ENCODE measurements at regions not wholly inside any gene's neighbourhood (a gene's known extent, or its start where the extent isn't known, plus 50 kb on each side); places are given as distances from the start of the nearest gene placed in this dataset.

DNA sequence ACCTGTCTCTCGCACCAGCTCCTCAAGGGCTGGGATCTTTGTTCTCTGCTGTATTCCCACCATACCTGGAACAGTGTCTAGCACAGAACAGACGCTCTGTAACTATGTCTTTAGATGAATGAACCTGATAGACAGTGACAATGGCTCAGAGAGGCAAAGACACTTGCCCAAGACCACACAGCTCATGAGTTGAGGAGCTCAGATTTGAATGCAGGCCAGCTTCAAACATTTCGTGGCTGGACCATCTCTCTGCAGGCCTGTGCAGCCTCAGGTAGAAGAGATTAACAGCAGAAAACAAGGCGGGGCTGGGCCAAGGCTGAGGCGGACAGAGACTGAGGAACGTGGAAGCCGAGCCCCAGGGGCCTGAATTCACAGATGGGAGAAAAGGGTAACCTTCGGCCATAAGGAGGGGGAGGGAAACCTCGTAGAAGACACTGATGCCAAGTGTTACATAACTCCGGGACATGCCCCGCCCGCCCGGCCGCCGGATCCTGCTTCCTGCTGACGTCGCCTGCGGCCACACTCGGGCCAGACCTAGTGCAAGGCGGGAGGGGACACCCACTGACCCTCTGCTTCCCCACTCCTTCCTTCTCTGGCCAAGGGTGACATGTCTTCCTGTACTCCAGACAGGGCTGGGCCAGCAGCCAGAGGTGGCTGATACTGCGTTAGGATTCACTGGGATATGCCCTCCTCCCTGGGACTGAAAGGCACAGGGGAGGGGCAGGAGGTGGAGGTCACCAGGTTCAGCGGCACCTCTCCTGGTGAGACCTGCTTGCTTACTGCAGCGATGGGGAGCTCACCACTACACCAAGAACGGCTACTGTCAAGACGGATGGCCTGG is 86.8 kb downstream of the RFLNA start:
- H3K27me3 ChIP-seq (ENCODE audit: control insufficient read depth in 5 of 5, insufficient read depth in 4 of 5, low read length in 5 of 5) = no peaks in the 10 kb centered on the region
- H3K9me3 ChIP-seq (ENCODE audit: control insufficient read depth in 5 of 5, low read length in 5 of 5) = no peaks in the 10 kb centered on the region
- peak overlapping the region in 3 of 5 donors; percentile 8 to 37 (median 31) for H3K4me3 ChIP-seq (ENCODE audit: low read depth in 1 of 5, low read length in 5 of 5)
- peaks cover 0 to 59% (median 47%) of the 10 kb centered on the region in 5 donors for H3K36me3 ChIP-seq (ENCODE audit: control insufficient read depth in 5 of 5, insufficient read depth in 5 of 5, low read length in 5 of 5)
- H3K27ac ChIP-seq (ENCODE audit: low read depth, low read length) = peak overlapping the region; percentile 82
- peaks cover 19 to 71% (median 57%) of the 10 kb centered on the region in 5 donors for H3K4me1 ChIP-seq (ENCODE audit: control insufficient read depth in 5 of 5, insufficient read depth in 5 of 5, low read length in 5 of 5)
- peak overlapping the region in 4 of 5 donors; percentile 21 to 66 (median 52) for H3K9ac ChIP-seq (ENCODE audit: low read length in 5 of 5)

DNA sequence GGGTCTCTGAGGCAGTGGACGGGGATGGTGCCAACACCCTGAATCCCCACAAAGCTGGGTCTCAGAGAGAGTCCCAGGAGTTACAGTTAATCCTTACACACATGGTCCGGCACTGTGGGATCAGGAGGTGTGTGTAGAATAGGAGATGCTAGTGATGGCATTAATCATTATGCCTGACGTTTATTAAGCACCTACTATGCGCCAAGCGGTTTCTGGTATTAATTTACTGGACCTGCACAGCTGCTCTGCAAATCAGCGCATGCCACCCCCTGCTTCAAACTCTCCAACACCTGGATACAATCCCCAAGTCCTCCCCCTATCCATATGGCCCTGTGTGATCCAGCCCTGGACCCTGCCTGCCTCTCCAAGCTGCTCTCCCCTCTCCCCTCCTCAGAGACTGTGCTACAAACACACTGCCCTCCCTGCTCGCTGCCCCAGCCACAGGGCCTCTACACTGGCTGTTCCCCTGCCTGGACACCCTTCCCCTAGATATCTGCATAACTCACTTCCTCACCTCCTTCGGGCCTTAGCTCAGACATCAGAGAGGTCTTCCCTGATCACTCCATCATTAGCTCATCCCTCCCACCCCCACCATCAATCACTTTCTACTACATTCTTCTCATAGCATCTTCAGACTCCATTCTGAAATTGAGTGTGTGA is 86.0 kb downstream of the RFLNA start:
- Histone ChIP-seq H3K27ac (ENCODE audit: low read depth, low read length) (peak overlapping the region; percentile 82), H3K4me1 (ENCODE audit: control insufficient read depth in 5 of 5, insufficient read depth in 5 of 5, low read length in 5 of 5) (peaks cover 18 to 63% (median 50%) of the 10 kb centered on the region in 5 donors), H3K36me3 (ENCODE audit: control insufficient read depth in 5 of 5, insufficient read depth in 5 of 5, low read length in 5 of 5) (peaks cover 0 to 60% (median 49%) of the 10 kb centered on the region in 5 donors), H3K9ac (ENCODE audit: low read length in 5 of 5) (peak overlapping the region in 4 of 5 donors; percentile 8 to 60 (median 26)), H3K27me3 (ENCODE audit: control insufficient read depth in 5 of 5, insufficient read depth in 4 of 5, low read length in 5 of 5) (no peaks in the 10 kb centered on the region), H3K9me3 (ENCODE audit: control insufficient read depth in 5 of 5, low read length in 5 of 5) (no peaks in the 10 kb centered on the region), H3K4me3 (ENCODE audit: low read depth in 1 of 5, low read length in 5 of 5) (no peak overlapping the region)

GRCh38 chr12:124379938-124380754 is 85.3 kb downstream of the RFLNA start:
- peak overlapping the region; percentile 82 for H3K27ac ChIP-seq (ENCODE audit: low read depth, low read length)
- no peaks in the 10 kb centered on the region for H3K9me3 ChIP-seq (ENCODE audit: control insufficient read depth in 5 of 5, low read length in 5 of 5)
- H3K4me1 ChIP-seq (ENCODE audit: control insufficient read depth in 5 of 5, insufficient read depth in 5 of 5, low read length in 5 of 5) = peaks cover 18 to 56% (median 44%) of the 10 kb centered on the region in 5 donors
- peaks cover 0 to 60% (median 49%) of the 10 kb centered on the region in 5 donors for H3K36me3 ChIP-seq (ENCODE audit: control insufficient read depth in 5 of 5, insufficient read depth in 5 of 5, low read length in 5 of 5)
- peak overlapping the region in 4 of 5 donors; percentile 18 to 60 (median 30) for H3K9ac ChIP-seq (ENCODE audit: low read length in 5 of 5)
- H3K4me3 ChIP-seq (ENCODE audit: low read depth in 1 of 5, low read length in 5 of 5) = no peak overlapping the region
- no peaks in the 10 kb centered on the region for H3K27me3 ChIP-seq (ENCODE audit: control insufficient read depth in 5 of 5, insufficient read depth in 4 of 5, low read length in 5 of 5)

DNA sequence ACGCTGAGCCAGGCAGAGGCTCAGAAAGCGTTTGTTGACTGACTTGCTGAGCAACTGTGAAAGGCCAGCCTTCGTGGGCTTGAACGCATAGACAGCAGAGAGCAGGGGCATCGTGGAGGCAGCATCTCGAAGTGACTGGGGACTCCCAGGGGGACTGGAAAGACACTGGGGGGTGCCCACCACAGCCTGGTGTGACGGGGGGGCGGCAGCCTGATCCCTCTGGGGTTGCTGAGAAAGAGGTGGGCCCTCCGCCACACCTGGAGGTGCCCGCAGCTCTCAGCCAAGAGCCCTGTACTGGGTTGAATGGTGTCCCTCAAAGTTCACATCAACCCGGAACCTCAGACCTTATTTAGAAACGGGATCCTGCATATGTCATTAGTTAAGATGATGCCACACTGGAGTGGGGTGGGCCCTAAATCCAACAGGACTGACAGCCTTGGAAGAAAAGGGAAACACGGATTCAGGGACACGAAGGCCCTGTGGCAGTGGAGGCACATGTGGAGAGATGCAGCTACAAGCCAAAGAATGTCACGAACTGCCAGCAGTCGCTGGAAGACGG is 84.6 kb downstream of the RFLNA start:
- Histone ChIP-seq H3K27ac (ENCODE audit: low read depth, low read length) (peak overlapping the region; percentile 82), H3K4me1 (ENCODE audit: control insufficient read depth in 5 of 5, insufficient read depth in 5 of 5, low read length in 5 of 5) (peaks cover 18 to 54% (median 44%) of the 10 kb centered on the region in 5 donors), H3K9me3 (ENCODE audit: control insufficient read depth in 5 of 5, low read length in 5 of 5) (no peaks in the 10 kb centered on the region), H3K27me3 (ENCODE audit: control insufficient read depth in 5 of 5, insufficient read depth in 4 of 5, low read length in 5 of 5) (no peaks in the 10 kb centered on the region), H3K9ac (ENCODE audit: low read length in 5 of 5) (peak overlapping the region in 4 of 5 donors; percentile 11 to 60 (median 28)), H3K4me3 (ENCODE audit: low read depth in 1 of 5, low read length in 5 of 5) (peak overlapping the region in 1 of 5 donors; percentile 18), H3K36me3 (ENCODE audit: control insufficient read depth in 5 of 5, insufficient read depth in 5 of 5, low read length in 5 of 5) (peaks cover 0 to 61% (median 50%) of the 10 kb centered on the region in 5 donors)

GRCh38 chr12:124378926-124379325 is 84.0 kb downstream of the RFLNA start:
- Histone ChIP-seq H3K9me3 (ENCODE audit: control insufficient read depth in 5 of 5, low read length in 5 of 5) (no peaks in the 10 kb centered on the region), H3K4me1 (ENCODE audit: control insufficient read depth in 5 of 5, insufficient read depth in 5 of 5, low read length in 5 of 5) (peaks cover 18 to 49% (median 44%) of the 10 kb centered on the region in 5 donors), H3K4me3 (ENCODE audit: low read depth in 1 of 5, low read length in 5 of 5) (no peak overlapping the region), H3K36me3 (ENCODE audit: control insufficient read depth in 5 of 5, insufficient read depth in 5 of 5, low read length in 5 of 5) (peaks cover 0 to 61% (median 52%) of the 10 kb centered on the region in 5 donors), H3K27ac (ENCODE audit: low read depth, low read length) (peak overlapping the region; percentile 82), H3K9ac (ENCODE audit: low read length in 5 of 5) (peak overlapping the region in 2 of 5 donors; percentile 26 to 60), H3K27me3 (ENCODE audit: control insufficient read depth in 5 of 5, insufficient read depth in 4 of 5, low read length in 5 of 5) (no peaks in the 10 kb centered on the region)

DNA sequence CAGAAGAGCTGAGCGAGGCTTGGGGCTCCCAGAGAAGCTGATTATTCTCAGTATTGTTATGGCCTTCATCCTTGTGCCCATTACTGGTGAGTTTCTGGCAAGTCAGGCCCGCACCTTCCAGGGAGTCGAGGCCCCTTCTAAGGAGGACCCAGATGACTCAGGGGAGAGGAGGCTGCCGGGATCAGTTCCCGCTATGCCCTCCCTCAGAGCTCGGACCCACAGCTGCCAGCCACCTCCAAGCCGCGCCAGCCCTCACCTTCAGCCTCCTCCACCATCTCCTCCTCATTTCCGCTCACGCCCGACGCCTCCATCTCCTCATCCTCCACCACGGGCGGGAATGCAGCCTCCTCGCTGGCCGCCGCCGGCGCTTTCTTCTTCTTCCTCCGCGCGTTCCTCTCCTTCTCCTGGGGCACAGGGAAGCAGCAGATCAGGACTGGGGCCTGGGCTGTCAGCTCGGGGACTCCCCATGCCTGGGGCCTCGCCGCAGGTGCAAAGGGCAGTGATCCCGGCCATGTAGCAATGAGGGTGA is 83.2 kb downstream of the RFLNA start:
- H3K4me1 ChIP-seq (ENCODE audit: control insufficient read depth in 5 of 5, insufficient read depth in 5 of 5, low read length in 5 of 5) = peaks cover 18 to 49% (median 44%) of the 10 kb centered on the region in 5 donors
- peaks cover 0 to 58% (median 49%) of the 10 kb centered on the region in 5 donors for H3K36me3 ChIP-seq (ENCODE audit: control insufficient read depth in 5 of 5, insufficient read depth in 5 of 5, low read length in 5 of 5)
- H3K27ac ChIP-seq (ENCODE audit: low read depth, low read length) = no peak overlapping the region

DNA sequence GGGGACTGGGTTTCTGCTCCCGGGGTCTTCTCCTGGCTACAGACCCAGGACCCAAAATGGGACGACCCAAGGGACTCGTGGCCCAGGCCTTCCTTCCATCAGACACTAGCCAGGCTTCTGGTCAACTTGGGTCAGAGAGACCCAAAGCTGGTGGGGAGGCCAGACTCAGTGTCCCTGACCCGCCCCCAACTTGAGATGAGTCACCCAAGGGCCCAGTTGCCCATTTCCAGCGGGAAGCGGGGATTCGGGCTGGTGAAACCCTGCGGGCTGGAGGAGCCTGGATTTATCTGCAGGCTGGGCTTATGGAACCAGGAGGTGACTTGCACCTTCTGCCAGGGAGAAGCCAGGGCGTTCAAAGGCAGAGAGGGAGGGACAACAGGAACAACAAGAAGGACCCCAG is 81.5 kb downstream of the RFLNA start:
- H3K9ac ChIP-seq (ENCODE audit: low read length in 5 of 5) = no peak overlapping the region
- H3K4me1 ChIP-seq (ENCODE audit: control insufficient read depth in 5 of 5, insufficient read depth in 5 of 5, low read length in 5 of 5) = peaks cover 9 to 33% (median 28%) of the 10 kb centered on the region in 5 donors
- H3K9me3 ChIP-seq (ENCODE audit: control insufficient read depth in 5 of 5, low read length in 5 of 5) = no peaks in the 10 kb centered on the region
- no peak overlapping the region for H3K27ac ChIP-seq (ENCODE audit: low read depth, low read length)
- no peak overlapping the region for H3K4me3 ChIP-seq (ENCODE audit: low read depth in 1 of 5, low read length in 5 of 5)
- H3K27me3 ChIP-seq (ENCODE audit: control insufficient read depth in 5 of 5, insufficient read depth in 4 of 5, low read length in 5 of 5) = no peaks in the 10 kb centered on the region
- peaks cover 0 to 69% (median 57%) of the 10 kb centered on the region in 5 donors for H3K36me3 ChIP-seq (ENCODE audit: control insufficient read depth in 5 of 5, insufficient read depth in 5 of 5, low read length in 5 of 5)

More for the DNA sequence above, 83.2 kb downstream of the RFLNA start:
- Histone ChIP-seq H3K4me3 (ENCODE audit: low read depth in 1 of 5, low read length in 5 of 5) (no peak overlapping the region), H3K9me3 (ENCODE audit: control insufficient read depth in 5 of 5, low read length in 5 of 5) (no peaks in the 10 kb centered on the region), H3K9ac (ENCODE audit: low read length in 5 of 5) (no peak overlapping the region), H3K27me3 (ENCODE audit: control insufficient read depth in 5 of 5, insufficient read depth in 4 of 5, low read length in 5 of 5) (no peaks in the 10 kb centered on the region)

- Histone ChIP-seq H3K27ac (ENCODE audit: low read depth, low read length) (no peak overlapping the region), H3K4me3 (ENCODE audit: low read depth in 1 of 5, low read length in 5 of 5) (no peak overlapping the region), H3K9me3 (ENCODE audit: control insufficient read depth in 5 of 5, low read length in 5 of 5) (no peaks in the 10 kb centered on the region), H3K27me3 (ENCODE audit: control insufficient read depth in 5 of 5, insufficient read depth in 4 of 5, low read length in 5 of 5) (no peaks in the 10 kb centered on the region), H3K9ac (ENCODE audit: low read length in 5 of 5) (no peak overlapping the region), H3K4me1 (ENCODE audit: control insufficient read depth in 5 of 5, insufficient read depth in 5 of 5, low read length in 5 of 5) (peaks cover 3 to 28% (median 26%) of the 10 kb centered on the region in 5 donors), H3K36me3 (ENCODE audit: control insufficient read depth in 5 of 5, insufficient read depth in 5 of 5, low read length in 5 of 5) (peaks cover 0 to 76% (median 64%) of the 10 kb centered on the region in 5 donors)
Observed at GRCh38 chr12:124375789-124376175, 80.9 kb downstream of the RFLNA start.

GRCh38 chr12:124375141-124375788 is 80.4 kb downstream of the RFLNA start:
- no peak overlapping the region for H3K27ac ChIP-seq (ENCODE audit: low read depth, low read length)
- H3K9ac ChIP-seq (ENCODE audit: low read length in 5 of 5) = no peak overlapping the region
- H3K27me3 ChIP-seq (ENCODE audit: control insufficient read depth in 5 of 5, insufficient read depth in 4 of 5, low read length in 5 of 5) = no peaks in the 10 kb centered on the region
- H3K9me3 ChIP-seq (ENCODE audit: control insufficient read depth in 5 of 5, low read length in 5 of 5) = no peaks in the 10 kb centered on the region
- peaks cover 2 to 28% (median 26%) of the 10 kb centered on the region in 5 donors for H3K4me1 ChIP-seq (ENCODE audit: control insufficient read depth in 5 of 5, insufficient read depth in 5 of 5, low read length in 5 of 5)
- H3K4me3 ChIP-seq (ENCODE audit: low read depth in 1 of 5, low read length in 5 of 5) = no peak overlapping the region
- H3K36me3 ChIP-seq (ENCODE audit: control insufficient read depth in 5 of 5, insufficient read depth in 5 of 5, low read length in 5 of 5) = peaks cover 0 to 81% (median 65%) of the 10 kb centered on the region in 5 donors
